ENCODE measurements at regions not wholly inside any gene's neighbourhood (a gene's known extent, or its start where the extent isn't known, plus 50 kb on each side); places are given as distances from the start of the nearest gene placed in this dataset.
"Not testable (repeated sequence)": the region's sequence is repeated elsewhere in the genome, so short reads cannot be mapped to it uniquely, and the experiment has no call there.

DNA sequence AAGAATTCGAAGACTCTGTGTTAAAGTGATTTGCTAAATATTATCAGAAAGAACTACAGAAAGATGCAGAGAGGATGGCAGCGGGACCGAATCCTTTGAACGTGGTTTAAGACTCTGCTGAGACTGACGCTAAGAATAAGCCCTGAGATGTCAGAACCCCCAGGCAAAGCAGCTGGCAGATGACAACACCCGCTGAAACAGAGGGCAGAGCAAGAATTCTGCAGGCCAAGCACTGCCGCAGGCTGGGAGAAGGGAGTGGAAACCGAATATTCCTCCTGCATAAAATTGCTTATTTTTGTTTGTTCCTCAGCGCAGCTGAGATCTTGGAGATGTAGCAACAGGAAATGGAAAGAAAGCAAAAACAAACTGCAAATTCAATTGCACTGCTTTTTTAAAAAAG, 153.3 kb downstream of the ADRA2C start:
- H3K23ac ChIP-seq (ENCODE audit: low read length); H3K9ac ChIP-seq (ENCODE audit: low read length); H3K79me1 ChIP-seq (ENCODE audit: low read length); H4K8ac ChIP-seq (ENCODE audit: low read depth, low read length); H2BK5ac ChIP-seq (ENCODE audit: low read length); H4K5ac ChIP-seq (ENCODE audit: low read length); H3K4me1 ChIP-seq (ENCODE audit: control insufficient read depth, low read depth, low read length); H2BK15ac ChIP-seq (replicated peaks; ENCODE audit: low read depth); H3K4ac ChIP-seq (ENCODE audit: low read depth, low read length); H2BK120ac ChIP-seq (ENCODE audit: low read depth, low read length); H3K4me2 ChIP-seq (ENCODE audit: low read length); H3K79me2 ChIP-seq (ENCODE audit: control insufficient read depth, insufficient read depth, low read length); H3K27ac ChIP-seq (ENCODE audit: low read depth, low read length); H3K56ac ChIP-seq (ENCODE audit: low read length); H2AK5ac ChIP-seq (ENCODE audit: low read length); DNase-seq; H3K36me3 ChIP-seq (ENCODE audit: control insufficient read depth, insufficient read depth, low read length); H3K27me3 ChIP-seq (ENCODE audit: insufficient read depth, low read length, poor library complexity); H3K4me3 ChIP-seq (ENCODE audit: low read length): not testable (repeated sequence)
- peak overlapping the region; percentile 87 for H3K18ac ChIP-seq (ENCODE audit: low read length)
- no CpG with 5 or more reads among the region's 9 CpGs for WGBS (ENCODE audit: extremely low coverage, insufficient coverage, low lambda C conversion rate)

DNA sequence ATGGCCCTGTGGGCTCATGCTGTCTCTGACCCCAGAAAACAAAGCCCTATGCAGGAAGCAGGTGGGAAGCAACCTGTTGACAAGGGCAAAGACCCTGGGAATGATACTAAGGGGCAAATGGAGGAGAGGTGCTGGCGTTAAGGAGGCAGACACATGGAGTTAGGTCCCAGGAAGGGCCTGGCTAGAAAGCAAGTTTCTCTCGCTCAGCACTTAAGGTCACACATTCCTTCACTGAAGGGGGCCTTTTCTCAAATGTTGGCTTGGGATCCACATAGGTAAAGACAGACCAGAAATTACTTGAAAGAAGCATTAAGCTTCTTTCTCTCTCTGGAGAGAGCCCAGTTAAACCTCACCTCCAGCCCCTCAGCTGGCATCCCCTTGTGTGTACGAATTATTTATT, 155.7 kb downstream of the ADRA2C start:
- H2BK5ac ChIP-seq (ENCODE audit: low read length); H3K4me3 ChIP-seq (ENCODE audit: low read length); DNase-seq; H3K4ac ChIP-seq (ENCODE audit: low read depth, low read length); H2BK15ac ChIP-seq (replicated peaks; ENCODE audit: low read depth); H3K18ac ChIP-seq (ENCODE audit: low read length); H3K79me1 ChIP-seq (ENCODE audit: low read length); H3K36me3 ChIP-seq (ENCODE audit: control insufficient read depth, insufficient read depth, low read length); H3K27me3 ChIP-seq (ENCODE audit: insufficient read depth, low read length, poor library complexity); H4K8ac ChIP-seq (ENCODE audit: low read depth, low read length); H3K27ac ChIP-seq (ENCODE audit: low read depth, low read length); H3K23ac ChIP-seq (ENCODE audit: low read length); H4K5ac ChIP-seq (ENCODE audit: low read length); H3K4me2 ChIP-seq (ENCODE audit: low read length); H3K79me2 ChIP-seq (ENCODE audit: control insufficient read depth, insufficient read depth, low read length); H2BK120ac ChIP-seq (ENCODE audit: low read depth, low read length): not testable (repeated sequence)
- Histone ChIP-seq H2AK5ac (ENCODE audit: low read length) (peak overlapping the region; percentile 92), H3K56ac (ENCODE audit: low read length) (peak overlapping the region; percentile 78), H3K4me1 (ENCODE audit: control insufficient read depth, low read depth, low read length) (peaks cover 10% of the 10 kb centered on the region), H3K9ac (ENCODE audit: low read length) (peak overlapping the region; percentile 24)
- WGBS (ENCODE audit: extremely low coverage, insufficient coverage, low lambda C conversion rate), result no CpG with 5 or more reads among the region's 3 CpGs

DNA sequence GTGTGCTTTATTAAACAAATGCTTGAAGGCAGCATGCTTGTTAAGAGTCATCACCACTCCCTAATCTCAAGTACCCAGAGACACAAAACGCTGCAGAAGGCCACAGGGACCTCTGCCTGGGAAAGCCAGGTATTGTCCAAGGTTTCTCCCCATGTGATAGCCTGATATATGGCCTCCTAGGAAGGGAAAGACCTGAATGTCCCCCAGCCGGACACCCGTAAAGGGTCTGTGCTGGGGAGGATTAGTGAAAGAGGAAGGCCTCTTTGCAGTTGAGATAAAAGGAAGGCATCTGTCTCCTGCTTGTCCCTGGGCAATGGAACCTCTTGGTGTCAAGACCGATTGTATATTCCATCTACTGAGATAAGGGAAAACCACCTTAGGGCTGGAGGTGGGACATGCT, 159.7 kb downstream of the ADRA2C start:
- H2BK120ac ChIP-seq (ENCODE audit: low read depth, low read length); H2AK5ac ChIP-seq (ENCODE audit: low read length); H3K18ac ChIP-seq (ENCODE audit: low read length); H3K79me1 ChIP-seq (ENCODE audit: low read length); H2BK15ac ChIP-seq (replicated peaks; ENCODE audit: low read depth); H3K36me3 ChIP-seq (ENCODE audit: control insufficient read depth, insufficient read depth, low read length); H4K5ac ChIP-seq (ENCODE audit: low read length); H3K79me2 ChIP-seq (ENCODE audit: control insufficient read depth, insufficient read depth, low read length); H3K4me2 ChIP-seq (ENCODE audit: low read length); H3K9ac ChIP-seq (ENCODE audit: low read length); H4K8ac ChIP-seq (ENCODE audit: low read depth, low read length); H3K23ac ChIP-seq (ENCODE audit: low read length); H3K27me3 ChIP-seq (ENCODE audit: insufficient read depth, low read length, poor library complexity); H3K4me3 ChIP-seq (ENCODE audit: low read length): not testable (repeated sequence)
- no CpG with 5 or more reads among the region's 4 CpGs for WGBS (ENCODE audit: extremely low coverage, insufficient coverage, low lambda C conversion rate)
- peak overlapping the region; percentile 64 for H3K56ac ChIP-seq (ENCODE audit: low read length)
- H2BK5ac ChIP-seq (ENCODE audit: low read length), result peak overlapping the region; percentile 45
- H3K4me1 ChIP-seq (ENCODE audit: control insufficient read depth, low read depth, low read length), result peaks cover 10% of the 10 kb centered on the region
- peak; percentile 80 for DNase-seq
- H3K27ac ChIP-seq (ENCODE audit: low read depth, low read length), result peak overlapping the region; percentile 73
- peak overlapping the region; percentile 12 for H3K4ac ChIP-seq (ENCODE audit: low read depth, low read length)

DNA sequence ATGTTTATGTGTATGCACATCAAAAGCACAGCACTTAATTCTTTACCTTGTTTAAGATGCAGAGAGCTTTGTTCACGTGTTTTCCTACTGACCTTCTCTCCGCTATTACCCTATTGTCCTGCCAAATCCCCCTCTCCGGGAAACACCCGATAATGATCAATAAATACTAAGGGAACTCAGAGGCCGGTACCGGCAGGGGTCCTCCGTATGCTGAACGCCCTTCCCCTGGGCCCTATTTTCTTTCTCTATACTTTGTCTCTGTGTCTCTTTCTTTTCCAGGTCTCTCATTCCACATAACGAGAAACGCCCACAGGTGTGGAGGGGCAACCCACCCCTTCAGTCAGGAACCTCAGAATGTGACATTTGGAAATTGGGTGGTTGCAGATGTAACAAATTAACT, 160.1 kb downstream of the ADRA2C start:
- H3K23ac ChIP-seq (ENCODE audit: low read length); H3K36me3 ChIP-seq (ENCODE audit: control insufficient read depth, insufficient read depth, low read length); H2BK15ac ChIP-seq (replicated peaks; ENCODE audit: low read depth); H3K79me2 ChIP-seq (ENCODE audit: control insufficient read depth, insufficient read depth, low read length); H2AK5ac ChIP-seq (ENCODE audit: low read length); H3K79me1 ChIP-seq (ENCODE audit: low read length); H3K27me3 ChIP-seq (ENCODE audit: insufficient read depth, low read length, poor library complexity); H2BK120ac ChIP-seq (ENCODE audit: low read depth, low read length); H3K4me3 ChIP-seq (ENCODE audit: low read length); H4K8ac ChIP-seq (ENCODE audit: low read depth, low read length); H4K5ac ChIP-seq (ENCODE audit: low read length); H3K4me2 ChIP-seq (ENCODE audit: low read length): not testable (repeated sequence)
- H3K9ac ChIP-seq (ENCODE audit: low read length), result peak overlapping the region; percentile 39
- H3K4me1 ChIP-seq (ENCODE audit: control insufficient read depth, low read depth, low read length), result peaks cover 10% of the 10 kb centered on the region
- WGBS (ENCODE audit: extremely low coverage, insufficient coverage, low lambda C conversion rate), result no CpG with 5 or more reads among the region's 10 CpGs
- H3K56ac ChIP-seq (ENCODE audit: low read length), result peak overlapping the region; percentile 82
- DNase-seq, result peak; percentile 58
- H3K18ac ChIP-seq (ENCODE audit: low read length), result peak overlapping the region; percentile 98
- H3K27ac ChIP-seq (ENCODE audit: low read depth, low read length), result peak overlapping the region; percentile 91
- peak overlapping the region; percentile 100 for H3K4ac ChIP-seq (ENCODE audit: low read depth, low read length)
- peak overlapping the region; percentile 83 for H2BK5ac ChIP-seq (ENCODE audit: low read length)

DNA sequence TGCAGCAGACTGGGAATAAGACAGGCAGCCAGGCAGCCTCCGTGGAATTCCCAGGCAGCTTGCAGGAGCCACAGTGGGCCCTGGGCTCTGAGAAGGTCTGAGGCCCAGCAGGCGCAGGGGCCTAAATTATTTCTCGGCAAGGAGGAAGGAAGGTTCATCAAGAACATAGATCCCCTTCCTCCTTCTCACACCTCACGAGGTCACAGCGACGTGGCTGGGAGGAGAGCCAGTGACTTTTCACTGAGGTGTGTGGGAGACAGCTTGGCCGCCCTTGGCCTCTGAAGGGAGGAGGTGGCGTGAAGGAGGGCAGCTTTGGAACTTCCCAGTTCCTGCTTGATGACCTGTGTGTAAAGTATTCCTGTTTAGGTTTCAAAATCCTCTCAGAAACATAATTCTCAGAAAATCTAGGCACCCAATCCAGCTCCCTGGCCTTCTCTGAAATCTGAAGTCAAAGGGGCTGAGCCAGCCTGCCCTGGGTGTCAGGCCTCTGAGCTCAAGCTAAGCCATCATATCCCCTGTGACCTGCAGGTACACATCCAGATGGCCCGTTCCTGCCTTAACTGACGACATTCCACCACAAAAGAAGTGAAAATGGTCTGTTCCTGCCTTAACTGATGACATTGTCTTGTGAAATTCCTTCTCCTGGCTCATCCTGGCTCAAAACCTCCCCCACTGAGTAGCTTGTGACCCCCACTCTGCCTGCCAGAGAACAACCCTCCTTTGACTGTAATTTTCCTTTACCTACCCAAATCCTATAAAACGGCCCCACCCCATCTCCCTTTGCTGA, 161.0 kb downstream of the ADRA2C start:
- H3K27me3 ChIP-seq (ENCODE audit: insufficient read depth, low read length, poor library complexity); H3K79me1 ChIP-seq (ENCODE audit: low read length); H2BK15ac ChIP-seq (replicated peaks; ENCODE audit: low read depth); H3K4me3 ChIP-seq (ENCODE audit: low read length); H3K4me2 ChIP-seq (ENCODE audit: low read length); H4K5ac ChIP-seq (ENCODE audit: low read length); H3K4me1 ChIP-seq (ENCODE audit: control insufficient read depth, low read depth, low read length); H3K36me3 ChIP-seq (ENCODE audit: control insufficient read depth, insufficient read depth, low read length); H3K23ac ChIP-seq (ENCODE audit: low read length); H2AK5ac ChIP-seq (ENCODE audit: low read length); H4K8ac ChIP-seq (ENCODE audit: low read depth, low read length); H3K79me2 ChIP-seq (ENCODE audit: control insufficient read depth, insufficient read depth, low read length): not testable (repeated sequence)
- Histone ChIP-seq H2BK5ac (ENCODE audit: low read length) (peak overlapping the region; percentile 99), H2BK120ac (ENCODE audit: low read depth, low read length) (peak overlapping the region; percentile 90), H3K56ac (ENCODE audit: low read length) (peak overlapping the region; percentile 87), H3K9ac (ENCODE audit: low read length) (peak overlapping the region; percentile 56), H3K27ac (ENCODE audit: low read depth, low read length) (peak overlapping the region; percentile 91), H3K4ac (ENCODE audit: low read depth, low read length) (peak overlapping the region; percentile 100), H3K18ac (ENCODE audit: low read length) (peak overlapping the region; percentile 98)
- WGBS (ENCODE audit: extremely low coverage, insufficient coverage, low lambda C conversion rate), result no CpG with 5 or more reads among the region's 11 CpGs
- peak; percentile 91 for DNase-seq

DNA sequence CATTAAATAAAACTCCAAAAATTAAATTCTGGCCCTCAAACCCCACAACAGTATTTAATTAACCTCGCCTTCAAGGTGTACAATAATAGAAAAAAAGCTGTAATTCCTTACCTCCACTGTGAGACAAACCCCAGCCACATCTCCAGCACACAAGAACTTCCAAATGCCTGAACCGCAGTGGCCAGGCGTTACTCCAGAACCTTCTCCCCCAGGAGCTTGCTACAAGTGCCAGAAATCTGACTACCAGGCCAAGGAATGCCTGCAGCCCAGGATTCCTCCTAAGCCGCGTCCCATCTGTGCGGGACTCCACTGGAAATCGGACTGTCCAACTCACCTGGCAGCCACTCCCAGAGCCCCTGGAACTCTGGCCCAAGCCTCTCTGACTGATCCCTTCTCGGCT, 163.2 kb downstream of the ADRA2C start:
- H3K4me2 ChIP-seq (ENCODE audit: low read length); H3K79me1 ChIP-seq (ENCODE audit: low read length); H2BK15ac ChIP-seq (replicated peaks; ENCODE audit: low read depth); H2AK5ac ChIP-seq (ENCODE audit: low read length); H4K5ac ChIP-seq (ENCODE audit: low read length); H4K8ac ChIP-seq (ENCODE audit: low read depth, low read length); H3K4me3 ChIP-seq (ENCODE audit: low read length); H3K4me1 ChIP-seq (ENCODE audit: control insufficient read depth, low read depth, low read length); H3K23ac ChIP-seq (ENCODE audit: low read length); H3K27me3 ChIP-seq (ENCODE audit: insufficient read depth, low read length, poor library complexity); H3K36me3 ChIP-seq (ENCODE audit: control insufficient read depth, insufficient read depth, low read length); DNase-seq; H3K79me2 ChIP-seq (ENCODE audit: control insufficient read depth, insufficient read depth, low read length): not testable (repeated sequence)
- Histone ChIP-seq H3K27ac (ENCODE audit: low read depth, low read length) (peak overlapping the region; percentile 63), H3K9ac (ENCODE audit: low read length) (peak overlapping the region; percentile 52), H3K56ac (ENCODE audit: low read length) (peak overlapping the region; percentile 85), H2BK120ac (ENCODE audit: low read depth, low read length) (peak overlapping the region; percentile 96), H3K18ac (ENCODE audit: low read length) (peak overlapping the region; percentile 98), H2BK5ac (ENCODE audit: low read length) (peak overlapping the region; percentile 73), H3K4ac (ENCODE audit: low read depth, low read length) (peak overlapping the region; percentile 100)
- no CpG with 5 or more reads among the region's 8 CpGs for WGBS (ENCODE audit: extremely low coverage, insufficient coverage, low lambda C conversion rate)

All from mesendoderm (in vitro differentiated cells).